Adrenal gland (tissue), 9 donors: ENCODE measurements at regions not wholly inside any gene's neighbourhood (a gene's known extent, or its start where the extent isn't known, plus 50 kb on each side); places are given as distances from the start of the nearest gene placed in this dataset.

Experiments used
- DNase-seq, 7 donors: peaks; one replicate each; pipeline ENCODE4 v3.0.0-alpha.2; 2019 to 2020
- H3K27ac ChIP-seq, 5 donors: fragments of 200-600 bp; sonication (generic) in 4 of 5; 1 replicate in 3 of 5; 2 replicates in 2 of 5; pipeline versions ENCODE4 v1.5.1 to v1.8.0; 2016 to 2020; ENCODE audit warnings: mild to moderate bottlenecking in 1 of 5
- H3K27me3 ChIP-seq: fragments of 200-600 bp; 2 replicates; pipeline ENCODE4 v1.8.0; 2021
- H3K36me3 ChIP-seq, 2 donors: fragments of 200-600 bp; replicated peaks in 1 of 2; 1 replicate in 1 of 2; 2 replicates in 1 of 2; pipeline versions ENCODE4 v1.5.1 to v1.8.0; 2018 to 2022
- H3K4me1 ChIP-seq, 2 donors: fragments of 200-600 bp; replicated peaks in 1 of 2; 1 replicate in 1 of 2; 2 replicates in 1 of 2; pipeline versions ENCODE4 v1.5.1 to v1.8.0; 2018 to 2021
- H3K4me3 ChIP-seq, 4 donors: fragments of 200-600 bp; sonication (generic) in 3 of 4; one replicate each; pipeline ENCODE4 v1.5.1; 2016 to 2018
- H3K9me3 ChIP-seq, 3 donors: fragments of 200-600 bp; sonication (generic) in 1 of 3; replicated peaks in 1 of 3; 1 replicate in 2 of 3; 2 replicates in 1 of 3; pipeline versions ENCODE4 v1.5.1 to v1.8.0; 2016 to 2021
- POLR2A ChIP-seq, 2 donors: fragments of 450-650 bp; IDR thresholded peaks; one replicate each; pipeline ENCODE4 v1.6.1; 2017; ENCODE audit warnings: antibody characterized with exemption in 2 of 2, mild to moderate bottlenecking in 2 of 2, moderate library complexity in 1 of 2
- WGBS, 4 donors: extraction: QIAGEN DNeasy Blood & Tissue Kit in 2 of 4; methylation state at CpG; one replicate each; pipeline versions ENCODE4 v1.1.5 to v1.1.7; 2013 to 2017; 5-methylcytosine and 5-hydroxymethylcytosine counted together
- intact Hi-C, 2 donors: fragments of 100-400 bp; cut with DNase I; formaldehyde crosslinking; loops; one replicate each; pipeline versions ENCODE4 v1.14.1 to v1.15.0; 2022 to 2023
- TF ChIP-seq, protein P1 (sequence below), 6 experiments: fragments of 450-650 bp in 4 of 6; fragments of 200-600 bp in 2 of 6; sonication (generic) in 1 of 6; IDR thresholded peaks; 1 replicate in 5 of 6; 2 replicates in 1 of 6; pipeline versions ENCODE4 v1.5.1 to v1.8.0; 2016 to 2021; ENCODE audit warnings: antibody characterized with exemption in 6 of 6, mild to moderate bottlenecking in 2 of 6, moderate library complexity in 1 of 6
- donor health status: healthy with polysubstance abuse.
- donor health status: Bipolar disorder and iron deficiency.
- donor health status: DM: yes; HTN: yes; CAD: no.
- donor health status: DM: no; HTN: no; CAD: no.
- donor health status: DM: no; HTN: no; CAD: no.

DNA sequence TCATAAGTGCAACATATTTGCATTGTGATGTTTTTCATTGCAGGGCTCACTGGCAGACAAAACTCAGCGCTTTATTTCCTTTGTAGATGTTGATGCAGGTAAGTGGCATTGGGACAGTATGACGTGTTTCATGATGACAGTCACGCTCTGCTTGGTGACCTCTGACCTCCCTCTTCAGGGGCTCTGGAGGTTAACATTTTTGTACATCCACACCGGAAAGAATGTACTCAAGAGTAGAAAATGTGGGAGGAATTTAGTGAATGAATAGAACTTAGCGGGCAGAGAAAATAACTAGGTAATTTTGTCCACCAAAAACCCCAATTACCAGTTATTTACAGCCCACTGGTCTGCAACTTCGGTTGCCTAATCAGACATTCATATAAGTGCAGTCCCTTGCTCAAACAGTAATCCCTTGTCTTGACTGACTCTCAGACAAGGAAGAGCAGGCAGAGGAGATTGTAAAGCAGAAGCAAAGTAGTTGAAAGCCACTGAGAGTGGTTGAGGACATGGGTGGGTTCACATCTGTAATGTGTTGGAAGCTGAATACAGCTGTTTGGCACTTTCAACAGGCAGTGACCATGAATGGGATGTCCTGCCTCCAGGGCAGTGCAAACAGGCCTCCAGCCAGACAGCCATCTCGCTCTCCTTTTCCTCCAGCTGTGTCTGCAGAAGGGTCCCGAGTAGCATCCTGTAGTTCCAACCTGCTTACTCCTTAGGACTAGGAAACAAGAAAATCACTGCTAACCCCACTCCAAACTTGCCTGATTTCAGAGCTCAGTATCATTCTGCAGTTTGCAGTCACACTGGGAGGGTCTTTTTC lies 188.9 kb downstream of the NRIP1 start:
- intact Hi-C loops = no loop called here
- WGBS, 4 donors = 79 to 88% (median 80%) methylated on average over 8 of the region's 8 CpGs
- no peaks in the 10 kb centered on the region for H3K9me3 ChIP-seq

DNA sequence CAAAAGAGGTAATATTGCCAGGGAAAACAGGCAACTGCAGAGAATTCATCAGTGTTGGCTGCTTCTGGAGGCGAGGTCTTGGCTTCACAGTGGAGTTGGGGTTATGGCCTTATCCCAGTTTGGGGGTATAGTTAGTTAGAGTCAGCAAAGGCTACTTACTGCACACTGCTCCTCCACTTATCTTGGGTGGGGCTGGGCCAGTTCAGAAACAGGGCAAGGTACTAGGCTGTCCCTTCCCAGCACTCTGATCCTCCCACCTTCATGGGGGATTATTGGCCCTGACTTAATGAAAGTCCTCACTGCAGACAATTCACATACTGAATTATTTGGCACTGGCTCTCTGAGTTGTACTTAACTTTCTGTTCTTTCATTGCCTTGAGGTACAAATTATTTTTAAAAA lies 189.6 kb downstream of the NRIP1 start:
- WGBS, 4 donors = 76 to 100% (median 91%) methylated on average over 1 of the region's 1 CpG
- Histone ChIP-seq H3K27ac (no peak overlapping the region), H3K4me3 (no peak overlapping the region), H3K9me3 (no peaks in the 10 kb centered on the region), H3K4me1 (peaks cover 9 to 28% of the 10 kb centered on the region in 2 donors), H3K27me3 (no peaks in the 10 kb centered on the region), H3K36me3 (no peaks in the 10 kb centered on the region)
- DNase-seq = no peak
- TF ChIP-seq, protein P1, sequence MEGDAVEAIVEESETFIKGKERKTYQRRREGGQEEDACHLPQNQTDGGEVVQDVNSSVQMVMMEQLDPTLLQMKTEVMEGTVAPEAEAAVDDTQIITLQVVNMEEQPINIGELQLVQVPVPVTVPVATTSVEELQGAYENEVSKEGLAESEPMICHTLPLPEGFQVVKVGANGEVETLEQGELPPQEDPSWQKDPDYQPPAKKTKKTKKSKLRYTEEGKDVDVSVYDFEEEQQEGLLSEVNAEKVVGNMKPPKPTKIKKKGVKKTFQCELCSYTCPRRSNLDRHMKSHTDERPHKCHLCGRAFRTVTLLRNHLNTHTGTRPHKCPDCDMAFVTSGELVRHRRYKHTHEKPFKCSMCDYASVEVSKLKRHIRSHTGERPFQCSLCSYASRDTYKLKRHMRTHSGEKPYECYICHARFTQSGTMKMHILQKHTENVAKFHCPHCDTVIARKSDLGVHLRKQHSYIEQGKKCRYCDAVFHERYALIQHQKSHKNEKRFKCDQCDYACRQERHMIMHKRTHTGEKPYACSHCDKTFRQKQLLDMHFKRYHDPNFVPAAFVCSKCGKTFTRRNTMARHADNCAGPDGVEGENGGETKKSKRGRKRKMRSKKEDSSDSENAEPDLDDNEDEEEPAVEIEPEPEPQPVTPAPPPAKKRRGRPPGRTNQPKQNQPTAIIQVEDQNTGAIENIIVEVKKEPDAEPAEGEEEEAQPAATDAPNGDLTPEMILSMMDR (IDR thresholded peaks at IDR 0.05) = no peak
- no peak for TF ChIP-seq POLR2A (IDR thresholded peaks at IDR 0.05)
- intact Hi-C loops = no loop called here

More for the DNA sequence above, 188.9 kb downstream of the NRIP1 start:
- TF ChIP-seq, protein P1 (IDR thresholded peaks at IDR 0.05) = no peak
- no peak for TF ChIP-seq POLR2A (IDR thresholded peaks at IDR 0.05)
- Histone ChIP-seq H3K4me3 (no peak overlapping the region), H3K36me3 (no peaks in the 10 kb centered on the region), H3K27me3 (no peaks in the 10 kb centered on the region), H3K27ac (no peak overlapping the region), H3K4me1 (peaks cover 9 to 21% of the 10 kb centered on the region in 2 donors)
- DNase-seq = no peak

DNA sequence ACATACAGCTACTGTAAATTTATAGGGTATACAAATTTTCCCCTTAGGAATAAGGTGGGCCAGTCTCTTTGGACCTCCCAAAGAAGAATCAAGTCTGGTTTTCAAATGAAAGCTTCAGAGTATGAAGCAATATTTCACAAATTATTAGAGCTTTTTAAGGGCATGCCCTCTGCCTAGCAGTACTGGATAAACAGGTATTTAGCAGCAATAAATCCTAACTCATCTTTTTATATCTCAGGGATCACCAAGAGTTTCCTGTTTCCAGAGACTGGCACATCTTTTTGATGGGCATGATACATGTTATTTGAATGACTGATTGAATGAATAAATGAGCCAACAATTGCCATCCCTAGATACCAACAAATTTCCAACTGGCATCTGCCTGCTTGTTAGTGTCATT lies 190.4 kb downstream of the NRIP1 start:
- Histone ChIP-seq H3K27me3 (no peaks in the 10 kb centered on the region), H3K9me3 (no peaks in the 10 kb centered on the region), H3K36me3 (no peaks in the 10 kb centered on the region), H3K4me3 (no peak overlapping the region), H3K27ac (no peak overlapping the region), H3K4me1 (peaks cover 9 to 37% of the 10 kb centered on the region in 2 donors)
- TF ChIP-seq POLR2A (IDR thresholded peaks at IDR 0.05) = no peak
- TF ChIP-seq, protein P1 (IDR thresholded peaks at IDR 0.05) = no peak
- no peak for DNase-seq
- intact Hi-C loops = no loop called here

DNA sequence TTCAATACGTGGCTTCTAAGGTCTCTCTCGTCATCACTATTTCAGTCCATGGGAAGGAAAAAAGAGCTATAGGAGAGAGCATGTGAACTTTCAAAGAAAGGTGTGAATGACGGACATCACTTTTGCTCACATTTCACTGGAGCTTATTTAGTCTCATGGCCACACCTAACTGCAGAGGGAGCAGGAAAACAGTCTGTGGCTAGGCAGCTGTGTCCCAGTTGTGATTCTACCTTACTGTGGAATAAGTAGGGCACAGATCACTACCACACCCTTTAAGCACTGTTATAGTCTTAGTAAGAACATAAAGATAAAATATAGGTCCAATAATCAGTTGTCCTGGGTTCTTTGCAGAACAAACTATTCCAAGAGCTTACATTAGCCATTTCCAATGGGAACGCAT lies 192.9 kb downstream of the NRIP1 start:
- TF ChIP-seq, protein P1 (IDR thresholded peaks at IDR 0.05) = no peak
- no peak for TF ChIP-seq POLR2A (IDR thresholded peaks at IDR 0.05)
- intact Hi-C loops = no loop called here
- WGBS, 4 donors = 96 to 99% (median 98%) methylated on average over 4 of the region's 4 CpGs
- no peak for DNase-seq
- no peak overlapping the region for H3K4me3 ChIP-seq
- H3K36me3 ChIP-seq = no peaks in the 10 kb centered on the region
- no peak overlapping the region for H3K27ac ChIP-seq
- H3K27me3 ChIP-seq = no peaks in the 10 kb centered on the region
- peaks cover 0 to 41% of the 10 kb centered on the region in 2 donors for H3K4me1 ChIP-seq
- H3K9me3 ChIP-seq = no peaks in the 10 kb centered on the region
